Nephron progenitor cell (in vitro differentiated cells): ENCODE measurements at regions not wholly inside any gene's neighbourhood (a gene's known extent, or its start where the extent isn't known, plus 50 kb on each side); places are given as distances from the start of the nearest gene placed in this dataset.

Source experiments
- DNase-seq: peaks from one replicate; pipeline ENCODE4 v3.0.0; 2021
- H3K27ac Mint-ChIP-seq: 2 replicates; pipeline ENCODE4 v1.8.0; 2021; ENCODE audit warnings: mild to moderate bottlenecking, moderate library complexity, mixed read lengths
- H3K27me3 Mint-ChIP-seq: 2 replicates; pipeline ENCODE4 v1.8.0; 2021; ENCODE audit warnings: mild to moderate bottlenecking, low read depth, mixed read lengths; ENCODE audit not compliant: poor library complexity
- H3K36me3 Mint-ChIP-seq: 2 replicates; pipeline ENCODE4 v1.8.0; 2021; ENCODE audit warnings: low read depth, mixed read lengths
- H3K4me1 Mint-ChIP-seq: 2 replicates; pipeline ENCODE4 v1.8.0; 2021; ENCODE audit warnings: mixed read lengths
- H3K4me3 Mint-ChIP-seq: 2 replicates; pipeline ENCODE4 v1.8.0; 2021; ENCODE audit warnings: mild to moderate bottlenecking, moderate library complexity, mixed read lengths
- H3K9me3 Mint-ChIP-seq: 2 replicates; pipeline ENCODE4 v1.8.0; 2021; ENCODE audit warnings: mild to moderate bottlenecking, moderate library complexity, mixed read lengths
- CTCF ChIP-seq: fragments of 200-600 bp; sonication (generic); IDR thresholded peaks from 2 replicates; pipeline ENCODE4 v1.5.0; 2021; ENCODE audit warnings: antibody characterized with exemption

GRCh38 chr4:180617196-180617595, 1626.0 kb upstream of the TENM3 start:
- no peaks in the 10 kb centered on the region for H3K9me3 Mint-ChIP-seq

GRCh38 chr4:180618396-180618795, 1624.8 kb upstream of the TENM3 start:
- TF ChIP-seq CTCF = no peak
- H3K4me1 Mint-ChIP-seq = peaks cover 6% of the 10 kb centered on the region
- H3K27ac Mint-ChIP-seq = no peak overlapping the region
- H3K9me3 Mint-ChIP-seq = no peaks in the 10 kb centered on the region
- H3K27me3 Mint-ChIP-seq = no peaks in the 10 kb centered on the region
- no peak overlapping the region for H3K4me3 Mint-ChIP-seq
- DNase-seq = no peak
- H3K36me3 Mint-ChIP-seq = no peaks in the 10 kb centered on the region

More at GRCh38 chr4:180617196-180617595, 1626.0 kb upstream of the TENM3 start:
- H3K4me1 Mint-ChIP-seq = peaks cover 6% of the 10 kb centered on the region
- TF ChIP-seq CTCF = no peak
- no peaks in the 10 kb centered on the region for H3K36me3 Mint-ChIP-seq
- H3K27ac Mint-ChIP-seq = peak overlapping the region; percentile 29
- no peak for DNase-seq
- no peaks in the 10 kb centered on the region for H3K27me3 Mint-ChIP-seq
- no peak overlapping the region for H3K4me3 Mint-ChIP-seq

- H3K9me3 Mint-ChIP-seq = no peaks in the 10 kb centered on the region
- no peaks in the 10 kb centered on the region for H3K27me3 Mint-ChIP-seq
- DNase-seq = no peak
- peaks cover 6% of the 10 kb centered on the region for H3K4me1 Mint-ChIP-seq
- H3K36me3 Mint-ChIP-seq = no peaks in the 10 kb centered on the region
- TF ChIP-seq CTCF = no peak
- no peak overlapping the region for H3K4me3 Mint-ChIP-seq
- H3K27ac Mint-ChIP-seq = no peak overlapping the region
Observed at GRCh38 chr4:180619440-180619839, 1623.8 kb upstream of the TENM3 start.

- Mint-ChIP-seq H3K36me3 (no peaks in the 10 kb centered on the region), H3K4me1 (peaks cover 3% of the 10 kb centered on the region), H3K4me3 (no peak overlapping the region), H3K27me3 (no peaks in the 10 kb centered on the region), H3K27ac (no peak overlapping the region), H3K9me3 (no peaks in the 10 kb centered on the region)
- no peak for TF ChIP-seq CTCF
- no peak for DNase-seq
Observed at GRCh38 chr4:180622254-180622653, 1620.9 kb upstream of the TENM3 start.

- H3K4me1 Mint-ChIP-seq = no peaks in the 10 kb centered on the region
- no peaks in the 10 kb centered on the region for H3K36me3 Mint-ChIP-seq
- H3K4me3 Mint-ChIP-seq = no peak overlapping the region
- no peak for TF ChIP-seq CTCF
- DNase-seq = no peak
- no peaks in the 10 kb centered on the region for H3K27me3 Mint-ChIP-seq
- H3K27ac Mint-ChIP-seq = no peak overlapping the region
- no peaks in the 10 kb centered on the region for H3K9me3 Mint-ChIP-seq
Observed at GRCh38 chr4:180625653-180626052, 1617.5 kb upstream of the TENM3 start.

GRCh38 chr4:180630012-180630665, 1613.1 kb upstream of the TENM3 start:
- no peak for DNase-seq
- no peaks in the 10 kb centered on the region for H3K36me3 Mint-ChIP-seq
- no peak for TF ChIP-seq CTCF
- no peaks in the 10 kb centered on the region for H3K9me3 Mint-ChIP-seq
- peaks cover 2% of the 10 kb centered on the region for H3K4me1 Mint-ChIP-seq
- H3K27me3 Mint-ChIP-seq = peaks cover under 1% of the 10 kb centered on the region
- H3K4me3 Mint-ChIP-seq = no peak overlapping the region
- H3K27ac Mint-ChIP-seq = no peak overlapping the region
